ENCODE measurements at regions not wholly inside any gene's neighbourhood (a gene's known extent, or its start where the extent isn't known, plus 50 kb on each side); places are given as distances from the start of the nearest gene placed in this dataset.

GRCh38 chr16:10309271-10309932, 76.5 kb upstream of the ATF7IP2 start:
- POLR2A ChIA-PET = interaction anchor here (0.7 kb wide), 1 partner anchor 209 kb away, joined by 3 read pairs; no protein-coding TSS in a partner anchor
- DNase-seq (ENCODE audit: extremely low spot score) = no peak
- TF ChIP-seq CTCF (IDR thresholded peaks at IDR 0.05; ENCODE audit: control extremely low read depth, extremely low read depth, low read depth, missing control alignments) = no peak
- CTCF ChIA-PET = interaction anchor here (1.0 to 1.8 kb wide), 7 partner anchors 8 to 610 kb away, joined by 3 to 7 read pairs (median 4); no protein-coding TSS in a partner anchor

DNA sequence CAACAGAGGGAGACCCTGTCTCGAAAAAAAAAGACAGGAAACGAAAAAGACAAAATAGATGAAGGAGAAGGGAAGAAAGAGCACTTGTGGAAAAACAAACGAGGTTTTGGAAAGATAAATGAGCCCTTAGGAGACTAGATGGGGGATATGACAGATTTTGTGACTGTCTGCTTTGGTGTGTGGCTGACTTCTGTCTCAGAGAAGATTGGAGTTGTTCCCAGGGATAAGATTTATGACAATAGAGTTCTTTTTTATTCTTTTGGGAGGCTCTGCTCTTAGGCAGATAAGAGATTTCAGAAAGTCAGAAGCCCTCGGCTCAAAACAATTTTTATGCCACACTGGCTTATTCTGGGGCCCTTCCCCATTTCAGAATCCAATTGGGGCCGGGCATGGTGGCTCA, 73.9 kb upstream of the ATF7IP2 start:
- no peak for DNase-seq (ENCODE audit: extremely low spot score)
- CTCF ChIA-PET = no interaction called here
- no peak for TF ChIP-seq CTCF (IDR thresholded peaks at IDR 0.05; ENCODE audit: control extremely low read depth, extremely low read depth, low read depth, missing control alignments)
- POLR2A ChIA-PET = interaction anchor here (0.7 kb wide), 1 partner anchor 259 kb away, joined by 8 read pairs; no protein-coding TSS in a partner anchor

- no peak for TF ChIP-seq CTCF (IDR thresholded peaks at IDR 0.05; ENCODE audit: control extremely low read depth, extremely low read depth, low read depth, missing control alignments)
- DNase-seq (ENCODE audit: extremely low spot score) = peak; percentile 47
- ChIA-PET POLR2A (interaction anchor here (0.6 to 0.7 kb wide), 3 partner anchors 52 to 431 kb away, joined by 3 to 5 read pairs (median 4); no protein-coding TSS in a partner anchor), CTCF (interaction anchor here (1.1 to 3.8 kb wide), 4 partner anchors 13 to 202 kb away, joined by 3 to 27 read pairs (median 10); no protein-coding TSS in a partner anchor)
These were observed 72.8 kb upstream of the ATF7IP2 start for GRCh38 chr16:10312784-10313724.

- no peak for TF ChIP-seq CTCF (IDR thresholded peaks at IDR 0.05; ENCODE audit: control extremely low read depth, extremely low read depth, low read depth, missing control alignments)
- POLR2A ChIA-PET = interaction anchor here (0.7 kb wide), 2 partner anchors 53 to 432 kb away, joined by 3 to 5 read pairs; no protein-coding TSS in a partner anchor
- no peak for DNase-seq (ENCODE audit: extremely low spot score)
- CTCF ChIA-PET = interaction anchor here (1.0 to 3.8 kb wide), 13 partner anchors 11 to 426 kb away, joined by 3 to 27 read pairs (median 4); no protein-coding TSS in a partner anchor
These were observed 71.5 kb upstream of the ATF7IP2 start for GRCh38 chr16:10314317-10314716.

- ChIA-PET POLR2A (no interaction called here), CTCF (interaction anchor here (0.7 to 3.8 kb wide), 16 partner anchors 8 to 425 kb away, joined by 3 to 27 read pairs (median 4); no protein-coding TSS in a partner anchor)
- no peak for TF ChIP-seq CTCF (IDR thresholded peaks at IDR 0.05; ENCODE audit: control extremely low read depth, extremely low read depth, low read depth, missing control alignments)
- no peak for DNase-seq (ENCODE audit: extremely low spot score)
These were observed 71.0 kb upstream of the ATF7IP2 start for GRCh38 chr16:10314811-10315210.

DNA sequence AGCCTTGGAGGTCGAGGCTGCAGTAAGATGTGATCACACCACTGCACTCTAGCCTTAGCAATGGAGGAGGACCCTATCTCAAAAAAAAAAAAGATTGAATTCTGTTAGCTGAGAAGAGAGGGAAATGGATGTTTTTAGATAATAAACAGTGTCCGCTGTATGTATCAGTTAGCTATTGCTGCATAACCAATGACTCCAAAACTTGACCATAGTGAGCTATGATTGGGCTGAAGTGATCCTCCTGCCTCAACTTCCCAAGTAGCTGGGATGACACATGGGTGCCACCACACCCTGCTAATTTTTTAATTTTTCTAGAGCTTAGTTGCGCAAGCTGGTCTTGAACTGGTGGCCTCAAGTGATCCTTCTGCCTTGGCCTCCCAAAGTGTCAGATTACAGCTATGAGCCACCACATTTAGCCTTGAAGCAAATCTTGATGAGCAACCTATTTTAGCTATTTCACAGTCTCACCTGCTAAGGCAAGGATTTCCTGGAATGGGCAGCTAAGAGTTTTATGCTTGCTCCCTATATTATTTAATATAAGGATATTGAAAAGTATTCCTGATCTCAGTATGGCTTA, 68.3 kb upstream of the ATF7IP2 start:
- no peak for TF ChIP-seq CTCF (IDR thresholded peaks at IDR 0.05; ENCODE audit: control extremely low read depth, extremely low read depth, low read depth, missing control alignments)
- ChIA-PET POLR2A (no interaction called here), CTCF (interaction anchor here (0.7 to 1.4 kb wide), 11 partner anchors 9 to 420 kb away, joined by 3 to 8 read pairs (median 3); no protein-coding TSS in a partner anchor)
- DNase-seq (ENCODE audit: extremely low spot score) = no peak
